Loucy (cell line): ENCODE measurements at regions not wholly inside any gene's neighbourhood (a gene's known extent, or its start where the extent isn't known, plus 50 kb on each side); places are given as distances from the start of the nearest gene placed in this dataset.
"Not testable (repeated sequence)": the region's sequence is repeated elsewhere in the genome, so short reads cannot be mapped to it uniquely, and the experiment has no call there.

Source experiments
- H2AFZ ChIP-seq: fragments of 200-600 bp; sonication (generic); 2 replicates; pipeline ENCODE4 v1.6.0; 2016; ENCODE audit warnings: antibody characterized with exemption, mild to moderate bottlenecking, low read length, moderate library complexity
- H3F3A ChIP-seq: fragments of 200-600 bp; 2 replicates; pipeline ENCODE4 v1.6.0; 2016; ENCODE audit warnings: antibody characterized with exemption, low read depth, mild to moderate bottlenecking
- H3K27me3 ChIP-seq: fragments of 200-600 bp; sonication (generic); 2 replicates; pipeline ENCODE4 v1.6.1; 2014; ENCODE audit warnings: low read length, mild to moderate bottlenecking; ENCODE audit not compliant: insufficient read depth, poor library complexity, severe bottlenecking
- H3K36me3 ChIP-seq: fragments of 200-600 bp; sonication (generic); 2 replicates; pipeline ENCODE4 v1.6.1; 2016; ENCODE audit warnings: low read length; ENCODE audit not compliant: insufficient read depth
- H3K4me1 ChIP-seq: fragments of 200-600 bp; sonication (generic); 2 replicates; pipeline ENCODE4 v1.5.1; 2014; ENCODE audit warnings: low read length, mild to moderate bottlenecking; ENCODE audit not compliant: insufficient read depth, poor library complexity, severe bottlenecking
- H3K4me2 ChIP-seq: fragments of 200-600 bp; sonication (generic); 2 replicates; pipeline ENCODE4 v1.6.0; 2014; ENCODE audit warnings: antibody characterized with exemption, low read length, low read depth, mild to moderate bottlenecking; ENCODE audit not compliant: poor library complexity, severe bottlenecking
- H3K4me3 ChIP-seq: fragments of 200-600 bp; sonication (generic); 2 replicates; pipeline ENCODE4 v1.5.1; 2014; ENCODE audit warnings: low read length, mild to moderate bottlenecking, mixed read lengths; ENCODE audit not compliant: poor library complexity, severe bottlenecking
- H3K79me2 ChIP-seq: fragments of 200-600 bp; sonication (generic); 2 replicates; pipeline ENCODE4 v1.6.1; 2014; ENCODE audit warnings: low read length; ENCODE audit not compliant: insufficient read depth
- H3K9ac ChIP-seq: fragments of 200-600 bp; sonication (generic); 2 replicates; pipeline ENCODE4 v1.6.0; 2014; ENCODE audit warnings: mild to moderate bottlenecking, low read depth, low read length, moderate library complexity; ENCODE audit not compliant: poor library complexity, severe bottlenecking
- H3K9me2 ChIP-seq: fragments of 200-600 bp; sonication (generic); replicated peaks from 2 replicates; pipeline ENCODE4 v1.6.1; 2016; ENCODE audit warnings: low read depth, low read length, mixed read lengths
- H3K9me3 ChIP-seq: fragments of 200-600 bp; sonication (generic); 2 replicates; pipeline ENCODE4 v1.6.1; 2014; ENCODE audit warnings: mild to moderate bottlenecking, antibody characterized with exemption, low read length, low read depth; ENCODE audit not compliant: insufficient read depth
- H4K20me1 ChIP-seq: fragments of 200-600 bp; sonication (generic); 2 replicates; pipeline ENCODE4 v1.6.0; 2014; ENCODE audit warnings: antibody characterized with exemption, low read length, mild to moderate bottlenecking; ENCODE audit not compliant: insufficient read depth, poor library complexity, severe bottlenecking
- EZH2phosphoT487 ChIP-seq: fragments of 200-600 bp; IDR thresholded peaks from 2 replicates; pipeline ENCODE4 v1.6.1; 2018; ENCODE audit warnings: antibody characterized with exemption, mild to moderate bottlenecking, moderate library complexity, borderline replicate concordance
- TF ChIP-seq, protein P1 (sequence below): fragments of 200-600 bp; sonication (generic); conservative IDR thresholded peaks from 2 replicates; pipeline ENCODE4 v1.5.1; 2014; ENCODE audit warnings: mild to moderate bottlenecking, antibody characterized with exemption, low read length

DNA sequence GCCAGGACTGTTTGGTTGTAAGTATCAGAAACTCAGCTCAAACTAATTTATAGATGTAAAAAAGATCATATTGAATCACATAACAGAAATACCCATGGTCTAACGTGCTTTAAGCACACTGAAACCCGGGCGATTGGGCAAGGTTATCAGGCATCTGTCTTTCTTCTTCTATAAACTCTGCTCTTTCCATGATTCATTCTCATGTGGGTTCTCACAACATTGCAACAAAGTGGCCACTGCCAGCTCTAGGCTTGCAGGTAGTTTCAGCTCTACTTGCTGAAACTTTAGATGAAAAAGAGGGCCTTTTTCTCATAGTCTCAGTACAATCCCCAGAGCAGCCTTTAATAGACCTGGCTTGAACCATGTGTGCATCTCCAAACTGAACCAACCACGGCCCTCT lies 456.1 kb downstream of the MFSD1 start:
- Histone ChIP-seq H3K9me3 (no peaks in the 10 kb centered on the region), H3K4me3 (no peak overlapping the region), H3K4me2 (no peak overlapping the region), H3K4me1 (no peaks in the 10 kb centered on the region), H4K20me1 (no peaks in the 10 kb centered on the region), H3K9me2 (no peaks in the 10 kb centered on the region), H3K27me3 (no peaks in the 10 kb centered on the region), H3K79me2 (no peaks in the 10 kb centered on the region), H3K36me3 (no peaks in the 10 kb centered on the region), H2AFZ (no peak overlapping the region), H3F3A (no peaks in the 10 kb centered on the region), H3K9ac (no peak overlapping the region)
- TF ChIP-seq, protein P1, sequence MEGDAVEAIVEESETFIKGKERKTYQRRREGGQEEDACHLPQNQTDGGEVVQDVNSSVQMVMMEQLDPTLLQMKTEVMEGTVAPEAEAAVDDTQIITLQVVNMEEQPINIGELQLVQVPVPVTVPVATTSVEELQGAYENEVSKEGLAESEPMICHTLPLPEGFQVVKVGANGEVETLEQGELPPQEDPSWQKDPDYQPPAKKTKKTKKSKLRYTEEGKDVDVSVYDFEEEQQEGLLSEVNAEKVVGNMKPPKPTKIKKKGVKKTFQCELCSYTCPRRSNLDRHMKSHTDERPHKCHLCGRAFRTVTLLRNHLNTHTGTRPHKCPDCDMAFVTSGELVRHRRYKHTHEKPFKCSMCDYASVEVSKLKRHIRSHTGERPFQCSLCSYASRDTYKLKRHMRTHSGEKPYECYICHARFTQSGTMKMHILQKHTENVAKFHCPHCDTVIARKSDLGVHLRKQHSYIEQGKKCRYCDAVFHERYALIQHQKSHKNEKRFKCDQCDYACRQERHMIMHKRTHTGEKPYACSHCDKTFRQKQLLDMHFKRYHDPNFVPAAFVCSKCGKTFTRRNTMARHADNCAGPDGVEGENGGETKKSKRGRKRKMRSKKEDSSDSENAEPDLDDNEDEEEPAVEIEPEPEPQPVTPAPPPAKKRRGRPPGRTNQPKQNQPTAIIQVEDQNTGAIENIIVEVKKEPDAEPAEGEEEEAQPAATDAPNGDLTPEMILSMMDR, result no peak
- no peak for TF ChIP-seq EZH2phosphoT487

DNA sequence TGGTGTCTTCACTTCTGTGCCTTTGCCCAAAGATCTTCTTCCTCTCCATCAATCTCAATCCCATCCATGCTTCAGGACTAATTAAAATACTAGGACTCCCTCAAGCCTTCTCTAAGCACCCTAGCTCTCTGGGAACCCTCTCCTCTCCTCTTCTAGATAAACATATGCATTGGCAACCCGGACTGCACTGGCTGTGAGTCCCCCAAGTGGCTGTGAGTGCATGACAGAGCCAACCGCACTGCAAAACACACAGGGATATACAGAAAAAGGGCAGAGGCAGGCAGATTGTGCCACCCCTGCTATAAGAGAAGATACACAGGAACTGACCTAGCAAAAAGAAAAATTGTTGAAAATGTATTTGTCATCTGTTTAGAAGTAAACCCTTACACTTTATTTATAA lies 457.1 kb downstream of the MFSD1 start:
- H3K4me2 ChIP-seq, result no peak overlapping the region
- no peak overlapping the region for H2AFZ ChIP-seq
- no peaks in the 10 kb centered on the region for H3K36me3 ChIP-seq
- no peaks in the 10 kb centered on the region for H3F3A ChIP-seq
- no peaks in the 10 kb centered on the region for H3K9me2 ChIP-seq
- no peaks in the 10 kb centered on the region for H3K27me3 ChIP-seq
- H3K79me2 ChIP-seq, result no peaks in the 10 kb centered on the region
- no peaks in the 10 kb centered on the region for H4K20me1 ChIP-seq
- no peak overlapping the region for H3K9ac ChIP-seq
- H3K9me3 ChIP-seq, result no peaks in the 10 kb centered on the region
- H3K4me3 ChIP-seq, result no peak overlapping the region
- no peaks in the 10 kb centered on the region for H3K4me1 ChIP-seq
- TF ChIP-seq, protein P1, result no peak
- TF ChIP-seq EZH2phosphoT487, result no peak

DNA sequence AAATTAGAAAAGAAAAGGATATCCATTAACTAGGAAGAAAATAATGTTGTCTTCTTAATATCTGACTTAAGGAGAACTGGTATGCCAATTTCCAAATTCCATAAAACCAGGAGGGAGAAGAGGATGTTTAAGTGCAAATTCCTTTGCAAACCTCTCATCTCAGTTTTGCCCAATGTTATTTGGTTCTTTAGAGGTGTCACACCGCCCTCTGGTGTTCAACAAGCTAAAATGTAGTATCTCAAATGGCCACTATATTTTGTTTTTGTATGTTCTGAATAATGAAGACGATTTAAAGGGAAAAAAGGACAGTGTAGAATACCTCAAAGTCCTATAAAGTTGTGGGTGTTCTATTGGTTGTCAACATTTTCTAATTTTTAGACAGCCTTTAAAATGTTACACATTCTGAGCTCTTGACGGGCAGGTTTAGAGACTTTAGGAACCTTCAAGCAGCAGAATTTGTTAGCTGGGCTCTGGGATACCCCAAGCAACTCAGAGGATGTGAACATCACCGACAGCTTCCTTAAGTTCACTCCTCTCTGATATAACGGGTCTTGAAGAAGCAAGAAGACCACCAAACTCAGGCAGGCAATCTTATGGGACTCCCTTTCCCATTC lies 458.3 kb downstream of the MFSD1 start:
- Histone ChIP-seq H2AFZ (peak overlapping the region; percentile 86), H3K4me3 (no peak overlapping the region), H3K79me2 (no peaks in the 10 kb centered on the region), H3K9me2 (no peaks in the 10 kb centered on the region), H3K9ac (no peak overlapping the region), H3K4me2 (no peak overlapping the region), H3K9me3 (no peaks in the 10 kb centered on the region), H3K4me1 (no peaks in the 10 kb centered on the region), H3K27me3 (no peaks in the 10 kb centered on the region), H3F3A (no peaks in the 10 kb centered on the region), H3K36me3 (no peaks in the 10 kb centered on the region), H4K20me1 (no peaks in the 10 kb centered on the region)
- no peak for TF ChIP-seq EZH2phosphoT487
- TF ChIP-seq, protein P1, result peak; percentile 88

DNA sequence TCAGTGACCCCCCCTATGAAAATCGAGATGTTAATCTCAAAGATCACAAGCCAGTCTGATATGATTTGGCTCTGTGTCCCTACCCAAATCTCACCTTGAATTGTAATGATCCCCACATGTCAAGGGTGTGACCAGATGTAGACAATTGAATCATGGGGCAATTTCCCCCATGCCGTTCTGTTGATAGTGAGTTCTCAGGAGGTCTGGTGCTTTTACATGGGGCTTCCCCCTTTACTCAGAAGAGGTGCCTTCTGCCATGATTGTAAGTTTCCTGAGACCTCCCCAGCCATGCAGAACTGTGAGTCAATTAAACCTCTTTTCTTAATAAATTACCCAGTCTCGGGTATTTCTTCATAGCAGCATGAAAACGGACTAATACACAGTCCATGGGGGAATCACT lies 459.5 kb downstream of the MFSD1 start:
- H3K4me2 ChIP-seq, H4K20me1 ChIP-seq, H3K79me2 ChIP-seq, H3K36me3 ChIP-seq, H3K27me3 ChIP-seq, H3K4me3 ChIP-seq, H2AFZ ChIP-seq, H3K9me2 ChIP-seq, H3K9me3 ChIP-seq, H3F3A ChIP-seq, H3K9ac ChIP-seq: not testable (repeated sequence)
- peaks cover 10% of the 10 kb centered on the region for H3K4me1 ChIP-seq
